Upper lobe of right lung (tissue), 1 donor: ENCODE measurements at regions not wholly inside any gene's neighbourhood (a gene's known extent, or its start where the extent isn't known, plus 50 kb on each side); places are given as distances from the start of the nearest gene placed in this dataset.
"Not testable (repeated sequence)": the region's sequence is repeated elsewhere in the genome, so short reads cannot be mapped to it uniquely, and the experiment has no call there.

Experiments
- ATAC-seq: fragments of 200-7000 bp; cut with Tn5 transposase; one replicate; pipeline ENCODE4 v1.9.1; 2020; ENCODE audit warnings: mild to moderate bottlenecking, moderate library complexity
- DNase-seq: peaks from one replicate; pipeline ENCODE4 v3.0.0-alpha.2; 2020
- H3K27ac ChIP-seq: fragments of 200-600 bp; one replicate; pipeline ENCODE4 v1.8.0; 2022
- H3K27me3 ChIP-seq: fragments of 200-600 bp; one replicate; pipeline ENCODE4 v1.8.0; 2022; ENCODE audit warnings: mild to moderate bottlenecking
- H3K36me3 ChIP-seq: fragments of 200-600 bp; one replicate; pipeline ENCODE4 v1.8.0; 2022
- H3K4me1 ChIP-seq: fragments of 200-600 bp; one replicate; pipeline ENCODE4 v1.8.0; 2022
- H3K4me3 ChIP-seq: fragments of 200-600 bp; one replicate; pipeline ENCODE4 v1.8.0; 2022; ENCODE audit warnings: mild to moderate bottlenecking
- H3K9me3 ChIP-seq: fragments of 200-600 bp; one replicate; pipeline ENCODE4 v1.8.0; 2022
- intact Hi-C: fragments of 100-400 bp; cut with DNase I; formaldehyde crosslinking; loops from one replicate; pipeline ENCODE4 v1.11.0; 2022
- TF ChIP-seq, protein P1 (sequence below): fragments of 200-600 bp; IDR thresholded peaks from one replicate; pipeline ENCODE4 v1.8.0; 2022; ENCODE audit warnings: antibody characterized with exemption
- donor health status: DM: no; HTN: yes; CAD: no; lungs with severe emphysema.

DNA sequence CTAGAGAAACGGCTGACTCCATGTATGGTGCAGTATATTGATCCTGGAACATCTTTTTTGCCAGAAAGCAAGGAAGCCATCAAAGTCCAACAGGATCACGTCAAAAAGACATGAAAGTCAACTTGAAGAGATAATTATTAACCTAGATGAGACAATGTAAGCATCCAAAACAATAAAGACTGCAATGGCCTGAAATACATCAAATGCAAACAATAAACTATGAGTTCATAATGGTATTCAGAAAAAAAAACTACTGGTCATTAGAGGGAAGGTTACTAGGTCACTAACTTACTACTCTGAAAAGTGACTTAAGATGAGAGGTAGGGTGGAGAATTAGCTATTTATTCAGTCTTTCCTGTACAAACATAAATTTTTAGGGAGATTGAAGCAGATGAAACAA lies 75.3 kb upstream of the OR4F16 start:
- H3K4me1 ChIP-seq, H3K36me3 ChIP-seq, DNase-seq, H3K27me3 ChIP-seq, H3K27ac ChIP-seq, H3K4me3 ChIP-seq, ATAC-seq, intact Hi-C loops, H3K9me3 ChIP-seq: not testable (repeated sequence)

DNA sequence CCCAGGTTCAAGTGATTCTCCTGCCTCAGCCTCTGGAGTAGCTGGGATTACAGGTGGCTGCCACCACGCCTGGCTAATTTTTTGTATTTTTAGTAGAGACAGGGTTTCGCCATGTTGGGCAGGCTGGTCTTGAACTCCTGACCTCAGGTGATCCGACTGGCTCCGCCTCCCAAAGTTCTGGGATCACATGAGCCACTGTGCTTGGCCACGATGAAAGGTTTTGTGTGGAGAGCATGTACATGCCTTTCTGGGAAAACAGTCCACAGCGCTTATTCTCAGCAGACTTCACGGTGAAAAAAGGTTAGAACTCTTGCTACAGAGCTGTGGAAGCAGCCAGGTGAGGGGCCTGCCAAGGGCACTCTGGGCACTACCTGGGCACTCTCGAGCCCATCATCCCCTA lies 85.0 kb upstream of the OR4F16 start:
- H3K27me3 ChIP-seq, intact Hi-C loops, H3K9me3 ChIP-seq, H3K27ac ChIP-seq, H3K4me3 ChIP-seq, ATAC-seq, DNase-seq, H3K4me1 ChIP-seq, H3K36me3 ChIP-seq: not testable (repeated sequence)

DNA sequence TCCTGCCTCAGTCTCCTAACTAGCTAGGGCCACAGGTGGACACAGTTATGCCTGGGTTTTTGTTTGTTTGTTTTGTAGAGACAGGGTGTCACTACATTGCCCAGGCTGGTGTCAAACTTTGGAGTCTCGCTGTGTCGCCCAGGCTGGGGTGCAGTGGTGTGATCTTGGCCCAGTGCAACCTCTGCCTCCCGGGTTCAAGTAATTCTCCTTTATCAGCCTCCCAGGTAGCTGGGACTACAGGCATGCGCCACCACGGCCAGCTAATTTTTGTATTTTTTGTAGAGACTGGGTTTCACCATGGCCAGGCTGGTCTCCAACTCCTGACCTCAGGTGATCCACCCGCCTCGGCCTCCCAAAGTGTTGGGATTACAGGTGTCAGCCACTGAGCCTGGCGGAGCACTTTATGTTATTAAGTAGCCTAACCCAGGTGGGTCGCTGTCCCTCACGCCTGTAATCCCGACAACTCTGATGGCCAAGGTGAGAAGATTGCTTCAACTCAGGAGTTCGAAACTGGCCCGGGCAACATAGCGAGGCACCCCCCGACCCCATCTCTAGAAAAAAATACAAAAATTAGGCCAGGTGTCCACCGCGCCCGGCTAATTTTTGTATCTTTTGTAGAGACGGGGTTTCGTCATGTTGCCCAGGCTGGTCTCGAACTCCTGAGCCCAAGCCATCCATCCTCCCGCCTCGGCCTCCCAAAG lies 91.2 kb upstream of the OR4F16 start:
- DNase-seq, result peak; percentile 62
- H3K4me1 ChIP-seq, H3K36me3 ChIP-seq, H3K9me3 ChIP-seq, intact Hi-C loops, ATAC-seq, H3K27me3 ChIP-seq: not testable (repeated sequence)
- H3K27ac ChIP-seq, result peak overlapping the region; percentile 93
- H3K4me3 ChIP-seq, result peak overlapping the region; percentile 76

DNA sequence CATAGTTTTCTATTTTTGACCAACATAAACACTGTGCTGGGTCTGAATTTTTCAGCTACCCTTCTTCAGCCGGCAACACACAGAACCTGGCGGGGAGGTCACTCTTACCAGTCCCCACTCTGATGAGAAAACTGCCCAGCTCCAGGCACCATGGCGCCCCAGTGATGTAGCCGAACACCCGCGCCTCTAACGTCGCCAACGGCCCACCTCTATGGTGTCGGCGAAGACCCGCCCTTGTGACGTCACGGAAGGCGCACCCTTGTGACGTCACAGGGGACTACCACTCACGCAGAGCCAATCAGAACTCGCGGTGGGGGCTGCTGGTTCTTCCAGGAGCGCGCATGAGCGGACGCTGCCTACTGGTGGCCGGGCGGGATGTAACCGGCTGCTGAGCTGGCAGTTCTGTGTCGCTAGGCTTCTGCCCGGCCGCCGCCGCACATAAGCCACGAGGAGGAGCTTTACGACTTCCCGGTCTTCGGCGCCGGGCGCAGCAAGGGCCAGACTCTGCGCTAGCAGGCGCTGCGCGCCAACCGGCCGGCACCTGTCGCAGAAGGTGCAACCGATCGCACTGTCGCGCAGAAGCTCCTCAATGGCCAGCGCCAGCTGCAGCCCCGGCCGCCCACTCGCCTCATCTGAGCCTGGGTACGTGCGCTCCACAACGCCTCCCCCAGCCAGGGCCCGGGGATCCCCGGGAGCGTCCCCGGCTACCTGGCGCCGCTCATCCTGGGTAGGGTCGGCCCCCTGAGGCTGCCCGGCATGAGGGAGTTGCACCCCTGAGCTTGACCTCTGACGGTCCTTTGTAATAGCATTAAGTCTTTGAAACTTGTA lies 92.2 kb upstream of the OR4F16 start:
- H3K27me3 ChIP-seq, H3K4me1 ChIP-seq, H3K36me3 ChIP-seq, H3K9me3 ChIP-seq, intact Hi-C loops: not testable (repeated sequence)
- Histone ChIP-seq H3K4me3 (peak overlapping the region; percentile 76), H3K27ac (peak overlapping the region; percentile 93)
- peak; percentile 100 for DNase-seq
- TF ChIP-seq, protein P1, sequence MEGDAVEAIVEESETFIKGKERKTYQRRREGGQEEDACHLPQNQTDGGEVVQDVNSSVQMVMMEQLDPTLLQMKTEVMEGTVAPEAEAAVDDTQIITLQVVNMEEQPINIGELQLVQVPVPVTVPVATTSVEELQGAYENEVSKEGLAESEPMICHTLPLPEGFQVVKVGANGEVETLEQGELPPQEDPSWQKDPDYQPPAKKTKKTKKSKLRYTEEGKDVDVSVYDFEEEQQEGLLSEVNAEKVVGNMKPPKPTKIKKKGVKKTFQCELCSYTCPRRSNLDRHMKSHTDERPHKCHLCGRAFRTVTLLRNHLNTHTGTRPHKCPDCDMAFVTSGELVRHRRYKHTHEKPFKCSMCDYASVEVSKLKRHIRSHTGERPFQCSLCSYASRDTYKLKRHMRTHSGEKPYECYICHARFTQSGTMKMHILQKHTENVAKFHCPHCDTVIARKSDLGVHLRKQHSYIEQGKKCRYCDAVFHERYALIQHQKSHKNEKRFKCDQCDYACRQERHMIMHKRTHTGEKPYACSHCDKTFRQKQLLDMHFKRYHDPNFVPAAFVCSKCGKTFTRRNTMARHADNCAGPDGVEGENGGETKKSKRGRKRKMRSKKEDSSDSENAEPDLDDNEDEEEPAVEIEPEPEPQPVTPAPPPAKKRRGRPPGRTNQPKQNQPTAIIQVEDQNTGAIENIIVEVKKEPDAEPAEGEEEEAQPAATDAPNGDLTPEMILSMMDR, result peak; percentile 46
- peak; percentile 100 for ATAC-seq

- H3K27ac ChIP-seq, intact Hi-C loops, H3K27me3 ChIP-seq, ATAC-seq, H3K4me1 ChIP-seq, H3K9me3 ChIP-seq, H3K36me3 ChIP-seq: not testable (repeated sequence)
- peak; percentile 69 for DNase-seq
- H3K4me3 ChIP-seq, result peak overlapping the region; percentile 76
Observed at GRCh38 chr1:779621-780020, 93.2 kb upstream of the OR4F16 start.

GRCh38 chr1:788835-789234 lies 102.4 kb upstream of the OR4F16 start:
- TF ChIP-seq, protein P1, result no peak
- no peaks in the 10 kb centered on the region for H3K36me3 ChIP-seq
- H3K4me1 ChIP-seq, result no peaks in the 10 kb centered on the region
- H3K9me3 ChIP-seq, result no peaks in the 10 kb centered on the region
- no peak for DNase-seq
- intact Hi-C loops, result no loop called here
- H3K27ac ChIP-seq, result no peak overlapping the region
- ATAC-seq, result no peak
- H3K27me3 ChIP-seq, result no peaks in the 10 kb centered on the region
- H3K4me3 ChIP-seq, result no peak overlapping the region

- not testable (repeated sequence) for H3K27me3 ChIP-seq
Observed at GRCh38 chr1:789606-790005, 103.2 kb upstream of the OR4F16 start.

DNA sequence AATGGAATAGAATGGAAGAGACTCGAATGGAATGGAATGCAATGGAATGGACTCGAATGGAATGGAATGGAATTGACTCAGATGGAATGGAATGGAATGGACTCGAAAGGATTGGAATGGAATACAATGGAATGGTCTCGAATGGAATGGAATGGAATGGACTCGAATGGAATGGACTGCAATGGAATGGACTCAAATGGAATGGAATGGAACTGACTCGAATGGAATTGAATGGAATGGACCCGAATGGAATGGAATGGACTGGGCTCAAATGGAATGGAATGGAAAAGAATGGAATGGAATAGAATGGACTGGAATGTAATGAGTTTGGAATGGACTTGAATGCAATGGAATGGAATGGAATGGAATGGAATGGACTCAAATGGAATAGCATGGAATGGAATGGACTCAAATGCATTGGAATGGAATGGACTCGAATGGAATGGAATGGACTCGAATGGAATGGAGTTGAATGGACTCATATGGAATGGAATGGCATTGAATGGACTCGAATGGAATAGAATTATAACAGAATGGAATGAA lies 104.0 kb upstream of the OR4F16 start:
- not testable (repeated sequence) for H3K27me3 ChIP-seq, ATAC-seq

More at GRCh38 chr1:789606-790005, 103.2 kb upstream of the OR4F16 start:
- H3K27ac ChIP-seq, ATAC-seq, intact Hi-C loops, H3K4me1 ChIP-seq, H3K4me3 ChIP-seq, H3K9me3 ChIP-seq, DNase-seq, H3K36me3 ChIP-seq: not testable (repeated sequence)

DNA sequence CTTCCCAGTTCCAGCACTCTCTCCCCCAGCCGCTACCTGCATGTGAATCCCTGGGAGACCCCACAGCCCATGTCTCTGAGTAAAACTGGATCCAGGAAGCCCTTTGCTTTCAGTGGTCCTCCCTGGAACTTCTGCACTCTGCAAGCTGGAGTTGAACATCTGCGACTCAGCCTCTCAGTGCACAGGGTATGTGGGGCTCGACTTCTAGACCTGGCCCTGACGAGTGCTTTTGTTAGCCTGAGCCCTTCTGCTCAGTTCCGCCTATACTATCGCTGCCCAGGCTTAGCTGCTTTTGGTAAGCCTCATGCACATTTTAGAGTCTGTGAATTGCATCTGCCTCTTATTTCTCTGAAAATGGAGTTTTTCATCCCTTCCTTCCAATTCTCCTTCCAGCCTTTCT lies 107.9 kb upstream of the OR4F16 start:
- DNase-seq, H3K9me3 ChIP-seq, H3K27me3 ChIP-seq, H3K36me3 ChIP-seq, H3K4me3 ChIP-seq, intact Hi-C loops, H3K27ac ChIP-seq, H3K4me1 ChIP-seq: not testable (repeated sequence)
- peak; percentile 24 for ATAC-seq

More for the DNA sequence above, 104.0 kb upstream of the OR4F16 start:
- H3K36me3 ChIP-seq, intact Hi-C loops, H3K4me1 ChIP-seq, H3K27ac ChIP-seq, H3K9me3 ChIP-seq, H3K4me3 ChIP-seq, DNase-seq: not testable (repeated sequence)

GRCh38 chr1:794918-795584 lies 108.6 kb upstream of the OR4F16 start:
- intact Hi-C loops, DNase-seq, H3K4me3 ChIP-seq, H3K27me3 ChIP-seq, H3K36me3 ChIP-seq, H3K9me3 ChIP-seq, H3K27ac ChIP-seq, H3K4me1 ChIP-seq: not testable (repeated sequence)
- ATAC-seq, result peak; percentile 47

DNA sequence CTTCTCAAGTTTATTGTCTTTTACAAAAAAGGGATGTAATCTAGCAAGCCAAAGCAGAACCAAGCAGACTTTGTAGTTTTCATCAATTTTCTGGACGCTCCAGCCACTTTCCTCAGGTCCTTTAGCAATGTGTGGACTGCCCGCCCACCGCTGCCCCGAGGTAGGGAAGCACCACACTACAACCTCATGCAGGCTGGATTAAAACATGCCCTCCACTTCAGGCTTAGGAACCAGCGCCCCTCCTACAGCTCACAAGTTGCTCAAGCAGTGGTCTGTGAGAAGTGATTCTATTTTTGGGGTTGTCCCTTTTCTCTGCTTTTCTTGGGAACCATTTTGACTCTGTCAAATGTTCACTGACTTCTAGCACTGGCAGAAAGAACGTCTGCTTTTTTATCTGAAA lies 111.2 kb upstream of the OR4F16 start:
- H3K27me3 ChIP-seq, H3K36me3 ChIP-seq, H3K9me3 ChIP-seq, intact Hi-C loops, H3K27ac ChIP-seq, H3K4me3 ChIP-seq, DNase-seq, ATAC-seq, H3K4me1 ChIP-seq: not testable (repeated sequence)

- H3K27me3 ChIP-seq, H3K9me3 ChIP-seq, intact Hi-C loops, H3K4me3 ChIP-seq, ATAC-seq, DNase-seq, H3K4me1 ChIP-seq, H3K27ac ChIP-seq, H3K36me3 ChIP-seq: not testable (repeated sequence)
Observed at GRCh38 chr1:800397-800796, 113.9 kb upstream of the OR4F16 start.
